D341Med (cell line): ENCODE measurements at regions not wholly inside any gene's neighbourhood (a gene's known extent, or its start where the extent isn't known, plus 50 kb on each side); places are given as distances from the start of the nearest gene placed in this dataset.
"Not testable (repeated sequence)": the region's sequence is repeated elsewhere in the genome, so short reads cannot be mapped to it uniquely, and the experiment has no call there.

Experiments
- DNase-seq: peaks from one replicate; pipeline ENCODE4 v3.0.0; 2012; ENCODE audit warnings: low spot score

DNA sequence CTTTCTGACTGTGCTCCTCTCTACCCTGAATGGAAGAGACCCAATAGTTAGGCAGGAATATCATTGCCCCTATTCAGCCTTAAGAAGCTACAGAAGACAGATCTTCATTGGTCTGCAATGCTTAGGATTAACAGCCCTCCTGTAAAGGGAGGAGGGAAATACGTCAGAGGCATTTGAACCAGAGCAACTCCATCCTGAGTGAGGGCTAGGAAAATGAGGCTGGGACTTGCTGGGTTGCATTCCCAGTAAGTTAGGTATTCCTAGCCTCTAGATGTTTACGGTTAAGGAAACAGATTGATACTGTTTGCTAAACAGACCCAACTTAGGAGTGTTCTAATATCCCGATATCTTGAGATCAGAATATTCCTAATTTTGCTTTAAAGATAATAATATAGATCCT is 63.5 kb downstream of the PCDH18 start:
- DNase-seq, result no peak

- no peak for DNase-seq
Observed at GRCh38 chr4:137467537-137467936, 64.8 kb downstream of the PCDH18 start.

GRCh38 chr4:137463377-137464003 is 68.8 kb downstream of the PCDH18 start:
- no peak for DNase-seq

DNA sequence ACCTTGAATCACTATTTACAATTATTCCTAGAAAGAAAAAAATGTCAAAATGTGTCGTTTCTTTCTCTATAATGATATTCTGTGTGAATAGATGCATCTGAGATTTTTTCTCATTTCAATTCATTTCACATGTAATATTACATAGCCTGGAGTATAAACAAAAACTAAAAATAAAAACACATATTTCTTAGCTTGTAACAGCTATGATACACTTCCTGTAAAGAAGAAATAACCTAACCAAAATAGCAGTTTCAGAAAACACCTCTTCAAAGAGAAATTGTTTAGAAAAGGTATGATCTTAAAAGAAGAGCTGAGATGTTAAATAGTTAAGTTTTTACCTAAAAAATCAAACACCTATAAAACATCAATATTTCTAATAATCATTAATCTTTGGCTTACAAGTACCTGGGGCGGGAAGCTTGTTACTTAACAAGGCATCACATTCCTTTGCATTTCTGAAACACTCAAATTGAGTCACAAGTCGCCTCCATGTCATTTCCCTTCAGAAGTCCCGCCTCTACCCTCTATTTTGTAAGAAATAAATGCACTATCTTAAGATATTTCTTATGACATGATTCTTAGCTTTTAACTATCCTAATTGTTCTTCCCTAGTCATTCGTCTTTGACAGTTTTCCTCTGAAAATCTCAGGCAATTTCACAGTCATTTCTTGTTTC is 76.5 kb downstream of the PCDH18 start:
- DNase-seq, result no peak

DNA sequence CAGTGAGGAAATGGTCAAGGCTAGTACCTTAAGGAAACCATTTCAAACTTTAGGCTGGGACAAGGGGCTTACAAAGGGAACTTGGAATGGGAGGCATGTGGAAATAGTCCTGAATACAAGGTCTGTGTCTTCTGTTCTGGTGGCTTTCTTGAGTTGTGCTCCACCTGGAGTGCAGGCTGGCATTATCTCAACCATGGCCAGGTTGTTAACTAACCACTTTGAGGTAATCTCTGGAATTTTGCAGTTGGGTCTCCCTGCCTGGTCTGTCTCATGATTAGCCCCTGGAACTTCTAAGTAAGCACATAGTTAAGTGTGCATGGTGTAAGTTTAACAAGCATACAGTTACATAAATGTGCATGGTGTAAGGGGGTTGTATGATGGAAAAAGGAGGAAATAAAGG is 77.5 kb downstream of the PCDH18 start:
- DNase-seq, result no peak

- DNase-seq, result no peak
Observed at GRCh38 chr4:137452799-137453198, 79.5 kb downstream of the PCDH18 start.

- no peak for DNase-seq
Observed at GRCh38 chr4:137451172-137451825, 81.0 kb downstream of the PCDH18 start.

DNA sequence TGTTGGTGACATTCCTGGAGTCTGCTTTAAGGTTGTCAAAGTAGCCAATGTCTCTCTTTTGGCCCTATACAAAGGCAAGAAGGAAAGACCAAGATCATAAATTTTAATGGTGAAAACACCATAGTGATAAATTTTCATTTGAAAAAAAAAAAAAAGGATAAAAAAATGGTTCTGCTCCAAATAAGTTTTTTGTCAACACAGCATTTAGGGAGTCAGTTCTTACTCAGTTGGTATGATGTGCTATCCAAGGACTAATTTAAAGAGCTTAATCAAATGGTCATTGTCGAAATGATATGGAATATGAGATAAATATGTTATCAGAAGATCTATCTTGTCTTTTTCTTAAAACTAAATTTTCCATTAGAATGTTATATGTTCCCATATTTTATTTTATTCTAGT is 83.9 kb downstream of the PCDH18 start:
- no peak for DNase-seq

DNA sequence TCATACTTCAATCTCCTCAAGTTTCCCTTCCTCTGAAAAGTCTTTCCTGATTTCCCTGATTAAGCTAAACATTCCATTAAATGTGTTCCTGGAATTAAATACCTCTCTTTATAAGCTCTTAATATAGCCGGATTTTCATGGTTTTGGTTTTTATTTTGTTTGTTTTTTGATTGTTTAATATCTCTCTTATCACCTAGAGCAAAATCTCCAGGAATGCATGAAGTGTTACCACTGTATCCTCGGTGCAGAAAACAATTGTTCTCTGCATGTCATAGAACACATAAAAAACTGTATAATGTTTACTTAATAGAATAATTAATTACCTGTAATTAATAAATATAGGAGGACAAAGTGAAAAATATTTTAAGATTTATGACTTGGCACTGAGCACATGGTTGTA is 86.2 kb downstream of the PCDH18 start:
- DNase-seq, result no peak

- DNase-seq, result no peak
Observed at GRCh38 chr4:137443031-137443800, 89.1 kb downstream of the PCDH18 start.

DNA sequence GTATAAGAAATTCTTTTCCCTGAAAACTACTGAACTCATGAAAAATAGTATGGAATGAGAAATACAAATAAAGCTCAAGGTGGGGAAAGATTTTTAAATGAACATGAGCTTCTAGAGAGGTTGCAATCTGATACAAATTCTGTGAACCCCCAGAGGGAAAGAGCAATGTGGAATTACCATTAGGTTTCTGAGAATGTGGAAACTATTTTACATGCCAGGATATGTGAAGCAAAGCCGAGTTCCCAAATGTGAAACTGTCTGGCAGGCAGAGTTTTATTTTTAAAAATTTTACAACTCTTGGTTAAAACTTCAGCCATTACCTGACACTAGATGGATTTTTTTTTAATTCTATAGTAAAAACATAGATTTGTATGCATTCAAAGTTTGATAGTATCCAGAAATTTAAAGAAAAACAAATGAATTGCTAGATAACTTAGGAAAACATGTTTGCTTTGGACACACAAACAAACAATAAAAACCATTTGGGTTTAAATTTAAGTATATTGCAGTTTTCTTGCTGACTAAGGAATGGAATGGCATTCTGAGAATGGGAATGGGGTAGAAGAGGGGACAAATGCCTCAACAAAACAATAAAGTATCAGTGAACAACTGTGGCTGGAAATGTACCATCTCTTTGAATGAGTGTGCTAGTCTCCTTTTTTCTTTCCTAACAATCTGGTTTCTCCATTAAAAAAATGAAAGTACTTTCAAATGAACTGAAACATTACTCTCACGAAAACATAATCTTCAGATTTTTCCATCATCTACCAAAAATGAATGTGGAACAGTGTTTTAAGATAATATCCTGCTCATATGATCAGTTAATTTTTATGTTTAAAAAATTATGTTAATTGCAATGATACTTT is 99.6 kb downstream of the PCDH18 start:
- no peak for DNase-seq

DNA sequence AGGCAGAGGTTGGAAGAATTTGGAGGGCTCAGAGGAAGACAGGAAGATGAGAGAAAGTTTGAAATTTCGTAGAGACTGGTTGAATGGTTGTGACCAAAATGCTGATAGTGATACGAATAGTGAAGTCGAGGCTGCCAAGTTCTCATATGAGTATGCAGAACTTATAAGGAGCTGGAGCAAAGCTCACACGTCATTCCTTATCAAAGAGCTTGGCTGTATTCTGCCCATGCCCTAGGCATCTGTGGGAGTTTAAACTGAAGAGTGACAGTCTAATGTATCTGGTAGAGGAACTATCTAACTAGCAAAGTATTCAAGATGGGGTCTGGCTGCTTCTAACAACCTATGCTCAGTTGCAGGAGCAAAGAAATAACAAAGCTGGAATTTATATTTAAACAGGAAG is 102.1 kb downstream of the PCDH18 start:
- DNase-seq, result no peak

GRCh38 chr4:137427411-137427810 is 104.9 kb downstream of the PCDH18 start:
- DNase-seq, result no peak

DNA sequence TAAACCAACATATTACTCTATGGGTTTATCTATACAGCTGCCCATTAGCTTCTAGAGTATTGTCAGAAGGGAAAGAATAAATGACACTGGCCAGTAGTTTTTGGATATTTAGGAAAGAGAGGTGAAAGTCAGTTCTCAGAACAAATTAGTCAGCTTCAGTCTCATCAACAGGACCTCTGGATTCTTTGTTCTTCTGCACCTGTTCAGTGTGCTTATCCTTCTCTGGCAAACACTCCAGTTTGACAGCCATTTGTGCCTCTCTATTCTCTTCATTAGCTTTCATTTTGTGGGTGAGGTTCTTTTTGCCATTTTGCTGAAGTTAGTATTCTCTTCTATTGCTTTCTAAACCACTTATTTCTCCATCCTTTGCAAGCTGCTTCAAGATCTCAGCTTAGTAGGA is 107.0 kb downstream of the PCDH18 start:
- no peak for DNase-seq

DNA sequence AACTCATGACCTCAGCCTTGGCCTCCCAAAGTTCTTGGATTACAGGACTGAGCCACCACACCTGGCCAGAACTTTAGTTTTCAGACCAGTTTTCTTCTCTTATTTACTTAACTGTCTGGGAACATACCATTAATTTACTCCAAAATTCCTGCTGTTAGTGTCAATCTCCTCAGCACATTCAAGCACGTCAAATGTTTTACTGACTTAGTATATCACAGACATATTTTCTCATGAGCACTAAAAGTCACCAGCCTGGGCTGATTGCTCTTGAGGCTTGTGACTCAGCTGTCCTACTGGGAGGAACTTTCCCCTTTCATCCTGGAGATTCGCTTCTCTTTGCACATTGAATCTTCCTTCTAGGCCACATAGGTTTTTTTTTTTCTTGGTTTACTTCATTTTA is 109.6 kb downstream of the PCDH18 start:
- DNase-seq, result no peak

DNA sequence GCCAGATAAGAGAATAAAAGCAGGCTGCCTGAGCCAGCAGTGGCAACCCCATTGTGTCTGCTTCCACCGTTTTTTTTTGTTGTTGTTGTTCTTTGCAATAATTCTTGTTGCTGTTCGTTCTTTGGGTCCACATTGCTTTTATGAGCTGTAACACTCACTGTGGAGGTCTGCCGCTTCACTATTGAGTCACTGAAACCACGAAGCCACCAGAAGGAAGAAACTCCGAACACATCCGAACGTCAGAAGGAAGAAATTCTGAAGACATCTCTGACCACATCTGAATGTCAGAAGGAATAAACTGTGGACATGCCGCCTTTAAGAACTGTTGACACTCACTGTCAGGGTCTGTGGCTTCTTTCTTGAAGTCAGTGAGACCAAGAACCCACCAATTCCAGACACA is 110.5 kb downstream of the PCDH18 start:
- DNase-seq, result no peak

GRCh38 chr4:137420901-137421396 is 111.3 kb downstream of the PCDH18 start:
- DNase-seq, result no peak

DNA sequence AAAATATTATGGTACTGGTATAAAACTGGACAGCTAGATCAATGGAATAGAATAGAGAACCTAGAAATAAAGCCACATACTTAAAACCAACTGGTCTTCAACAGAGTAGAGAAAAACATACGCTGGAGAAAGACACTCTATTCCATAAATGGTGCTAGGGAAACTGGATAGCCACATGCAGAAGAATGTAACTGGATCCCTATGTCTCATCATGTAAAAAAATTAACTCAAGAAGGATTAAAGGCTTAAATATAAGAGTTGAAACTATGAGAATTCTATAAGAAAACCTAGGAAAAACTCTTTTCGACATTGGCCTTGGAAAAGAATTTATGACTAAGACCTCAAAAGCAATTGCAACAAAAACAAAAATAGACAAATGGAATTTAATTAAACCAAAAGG is 114.6 kb downstream of the PCDH18 start:
- no peak for DNase-seq

DNA sequence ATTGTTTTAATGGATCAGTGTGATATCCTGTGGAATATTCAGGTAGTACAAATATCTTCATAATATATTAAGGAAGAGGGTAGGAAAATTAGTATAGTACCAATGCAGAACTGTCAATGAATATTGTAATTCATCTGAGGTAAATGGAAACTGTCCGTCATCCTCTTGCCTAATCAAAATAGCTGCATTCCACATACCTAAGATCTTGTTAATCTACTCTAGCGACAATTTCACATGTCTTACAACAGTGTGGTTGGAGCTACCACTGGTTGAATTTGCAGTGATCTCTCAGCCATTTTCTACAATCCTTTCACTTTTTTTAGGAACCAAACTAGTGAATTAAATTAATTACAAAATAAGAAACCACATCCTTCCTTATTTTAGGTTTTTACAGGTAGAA is 117.5 kb downstream of the PCDH18 start:
- DNase-seq, result no peak

- DNase-seq, result no peak
Observed at GRCh38 chr4:137408527-137409177, 123.6 kb downstream of the PCDH18 start.

- not testable (repeated sequence) for DNase-seq
Observed at GRCh38 chr4:137405833-137406232, 126.5 kb downstream of the PCDH18 start.
